ENCODE measurements at regions not wholly inside any gene's neighbourhood (a gene's known extent, or its start where the extent isn't known, plus 50 kb on each side); places are given as distances from the start of the nearest gene placed in this dataset.

- 91 to 94% methylated on average over 2 of the region's 2 CpGs for WGBS, 2 donors
Measured at GRCh38 chr12:65656156-65656882, 168.0 kb upstream of the HMGA2 start.

GRCh38 chr12:65656891-65657351, 167.4 kb upstream of the HMGA2 start:
- intact Hi-C loops (cut with DNase I), result no loop called here
- DNase-seq, result no peak
- H3K36me3 ChIP-seq, result no peaks in the 10 kb centered on the region
- H3K4me3 ChIP-seq, result no peak overlapping the region
- H3K4me1 ChIP-seq, result no peaks in the 10 kb centered on the region
- no peak overlapping the region for H3K27ac ChIP-seq
- no peaks in the 10 kb centered on the region for H3K9me3 ChIP-seq
- H3K27me3 ChIP-seq, result no peaks in the 10 kb centered on the region
- TF ChIP-seq POLR2AphosphoS5 (IDR thresholded peaks at IDR 0.05), result no peak
- TF ChIP-seq CTCF (IDR thresholded peaks at IDR 0.05), result no peak
- TF ChIP-seq EP300 (IDR thresholded peaks at IDR 0.05), result no peak
- no peak for TF ChIP-seq POLR2A (IDR thresholded peaks at IDR 0.05)
- WGBS, 2 donors, result 75 to 86% methylated on average over 3 of the region's 3 CpGs

More at GRCh38 chr12:65656156-65656882, 168.0 kb upstream of the HMGA2 start:
- Histone ChIP-seq H3K36me3 (no peaks in the 10 kb centered on the region), H3K27ac (no peak overlapping the region), H3K4me3 (no peak overlapping the region), H3K4me1 (no peaks in the 10 kb centered on the region), H3K27me3 (no peaks in the 10 kb centered on the region), H3K9me3 (no peaks in the 10 kb centered on the region)
- DNase-seq, result no peak
- TF ChIP-seq POLR2AphosphoS5 (IDR thresholded peaks at IDR 0.05), result no peak
- no peak for TF ChIP-seq POLR2A (IDR thresholded peaks at IDR 0.05)
- no peak for TF ChIP-seq EP300 (IDR thresholded peaks at IDR 0.05)
- no peak for TF ChIP-seq CTCF (IDR thresholded peaks at IDR 0.05)
- intact Hi-C loops (cut with DNase I), result no loop called here

GRCh38 chr12:65657635-65658034, 166.6 kb upstream of the HMGA2 start:
- intact Hi-C loops (cut with DNase I), result no loop called here
- no peaks in the 10 kb centered on the region for H3K4me1 ChIP-seq
- no peak overlapping the region for H3K27ac ChIP-seq
- TF ChIP-seq POLR2A (IDR thresholded peaks at IDR 0.05) (no peak), CTCF (IDR thresholded peaks at IDR 0.05) (no peak), POLR2AphosphoS5 (IDR thresholded peaks at IDR 0.05) (no peak), EP300 (IDR thresholded peaks at IDR 0.05) (no peak)
- no peak overlapping the region for H3K4me3 ChIP-seq
- no peaks in the 10 kb centered on the region for H3K9me3 ChIP-seq
- DNase-seq, result no peak
- H3K36me3 ChIP-seq, result no peaks in the 10 kb centered on the region
- H3K27me3 ChIP-seq, result no peaks in the 10 kb centered on the region
- 92 to 93% methylated on average over 1 of the region's 1 CpG for WGBS, 2 donors

GRCh38 chr12:65658360-65658759, 165.9 kb upstream of the HMGA2 start:
- Histone ChIP-seq H3K9me3 (no peaks in the 10 kb centered on the region), H3K27me3 (no peaks in the 10 kb centered on the region), H3K36me3 (no peaks in the 10 kb centered on the region), H3K27ac (no peak overlapping the region), H3K4me3 (no peak overlapping the region), H3K4me1 (no peaks in the 10 kb centered on the region)
- TF ChIP-seq CTCF (IDR thresholded peaks at IDR 0.05), result no peak
- TF ChIP-seq POLR2AphosphoS5 (IDR thresholded peaks at IDR 0.05), result no peak
- no peak for TF ChIP-seq EP300 (IDR thresholded peaks at IDR 0.05)
- TF ChIP-seq POLR2A (IDR thresholded peaks at IDR 0.05), result no peak
- WGBS, 2 donors, result 95% methylated on average over 2 of the region's 2 CpGs
- no peak for DNase-seq
- intact Hi-C loops (cut with DNase I), result no loop called here

GRCh38 chr12:65659681-65660080, 164.6 kb upstream of the HMGA2 start:
- TF ChIP-seq POLR2A (IDR thresholded peaks at IDR 0.05) (no peak), CTCF (IDR thresholded peaks at IDR 0.05) (no peak), POLR2AphosphoS5 (IDR thresholded peaks at IDR 0.05) (no peak), EP300 (IDR thresholded peaks at IDR 0.05) (no peak)
- Histone ChIP-seq H3K4me3 (no peak overlapping the region), H3K27ac (no peak overlapping the region), H3K27me3 (no peaks in the 10 kb centered on the region), H3K9me3 (no peaks in the 10 kb centered on the region), H3K4me1 (no peaks in the 10 kb centered on the region), H3K36me3 (no peaks in the 10 kb centered on the region)
- intact Hi-C loops (cut with DNase I), result no loop called here
- 90 to 92% methylated on average over 1 of the region's 1 CpG for WGBS, 2 donors
- no peak for DNase-seq

Measured in sigmoid colon (tissue), 6 donors.